ENCODE measurements at regions not wholly inside any gene's neighbourhood (a gene's known extent, or its start where the extent isn't known, plus 50 kb on each side); places are given as distances from the start of the nearest gene placed in this dataset.
A peak's percentile ranks its signal among the peaks of the same experiment; 100 is the strongest.

GRCh38 chr2:176985871-176986270 is 226.7 kb upstream of the HNRNPA3 start:
- Histone ChIP-seq H3K4me3 (ENCODE audit: low read length in 3 of 3) (no peak overlapping the region), H3K27ac (ENCODE audit: low read depth in 2 of 2, low read length in 2 of 2) (no peak overlapping the region), H3K36me3 (ENCODE audit: control insufficient read depth in 2 of 3, insufficient read depth in 3 of 3, low read length in 3 of 3) (no peaks in the 10 kb centered on the region), H3K9ac (ENCODE audit: low read length in 3 of 3) (no peak overlapping the region), H3K4me1 (ENCODE audit: control insufficient read depth in 2 of 3, insufficient read depth in 2 of 3, low read depth in 1 of 3, low read length in 3 of 3) (no peaks in the 10 kb centered on the region), H3K27me3 (ENCODE audit: control insufficient read depth, insufficient read depth, low read length) (no peaks in the 10 kb centered on the region), H3K9me3 (ENCODE audit: control insufficient read depth in 2 of 3, insufficient read depth in 1 of 3, low read length in 3 of 3) (no peaks in the 10 kb centered on the region)
- DNase-seq (no peak), FAIRE-seq (no peak)
- no peak for TF ChIP-seq CTCF (IDR thresholded peaks at IDR 0.05; ENCODE audit: borderline replicate concordance, extremely low read depth, insufficient read depth)
- intact Hi-C loops (cut with DNase I) = no loop called here

GRCh38 chr2:176986487-176986886 is 226.1 kb upstream of the HNRNPA3 start:
- no peak overlapping the region for H3K4me3 ChIP-seq (ENCODE audit: low read length in 3 of 3)
- no peaks in the 10 kb centered on the region for H3K4me1 ChIP-seq (ENCODE audit: control insufficient read depth in 2 of 3, insufficient read depth in 2 of 3, low read depth in 1 of 3, low read length in 3 of 3)
- DNase-seq (no peak), FAIRE-seq (no peak)
- H3K27ac ChIP-seq (ENCODE audit: low read depth in 2 of 2, low read length in 2 of 2) = no peak overlapping the region
- TF ChIP-seq CTCF (IDR thresholded peaks at IDR 0.05; ENCODE audit: borderline replicate concordance, extremely low read depth, insufficient read depth) = no peak
- intact Hi-C loops (cut with DNase I) = no loop called here
- no peaks in the 10 kb centered on the region for H3K9me3 ChIP-seq (ENCODE audit: control insufficient read depth in 2 of 3, insufficient read depth in 1 of 3, low read length in 3 of 3)
- no peak overlapping the region for H3K9ac ChIP-seq (ENCODE audit: low read length in 3 of 3)
- H3K36me3 ChIP-seq (ENCODE audit: control insufficient read depth in 2 of 3, insufficient read depth in 3 of 3, low read length in 3 of 3) = no peaks in the 10 kb centered on the region
- H3K27me3 ChIP-seq (ENCODE audit: control insufficient read depth, insufficient read depth, low read length) = no peaks in the 10 kb centered on the region

GRCh38 chr2:176991411-176991810 is 221.2 kb upstream of the HNRNPA3 start:
- Histone ChIP-seq H3K9ac (ENCODE audit: low read length in 3 of 3) (no peak overlapping the region), H3K9me3 (ENCODE audit: control insufficient read depth in 2 of 3, insufficient read depth in 1 of 3, low read length in 3 of 3) (no peaks in the 10 kb centered on the region), H3K4me1 (ENCODE audit: control insufficient read depth in 2 of 3, insufficient read depth in 2 of 3, low read depth in 1 of 3, low read length in 3 of 3) (no peaks in the 10 kb centered on the region), H3K36me3 (ENCODE audit: control insufficient read depth in 2 of 3, insufficient read depth in 3 of 3, low read length in 3 of 3) (no peaks in the 10 kb centered on the region), H3K27ac (ENCODE audit: low read depth in 2 of 2, low read length in 2 of 2) (no peak overlapping the region), H3K27me3 (ENCODE audit: control insufficient read depth, insufficient read depth, low read length) (no peaks in the 10 kb centered on the region), H3K4me3 (ENCODE audit: low read length in 3 of 3) (no peak overlapping the region)
- intact Hi-C loops (cut with DNase I) = no loop called here
- DNase-seq = no peak
- TF ChIP-seq CTCF (IDR thresholded peaks at IDR 0.05; ENCODE audit: borderline replicate concordance, extremely low read depth, insufficient read depth) = no peak
- no peak for FAIRE-seq

DNA sequence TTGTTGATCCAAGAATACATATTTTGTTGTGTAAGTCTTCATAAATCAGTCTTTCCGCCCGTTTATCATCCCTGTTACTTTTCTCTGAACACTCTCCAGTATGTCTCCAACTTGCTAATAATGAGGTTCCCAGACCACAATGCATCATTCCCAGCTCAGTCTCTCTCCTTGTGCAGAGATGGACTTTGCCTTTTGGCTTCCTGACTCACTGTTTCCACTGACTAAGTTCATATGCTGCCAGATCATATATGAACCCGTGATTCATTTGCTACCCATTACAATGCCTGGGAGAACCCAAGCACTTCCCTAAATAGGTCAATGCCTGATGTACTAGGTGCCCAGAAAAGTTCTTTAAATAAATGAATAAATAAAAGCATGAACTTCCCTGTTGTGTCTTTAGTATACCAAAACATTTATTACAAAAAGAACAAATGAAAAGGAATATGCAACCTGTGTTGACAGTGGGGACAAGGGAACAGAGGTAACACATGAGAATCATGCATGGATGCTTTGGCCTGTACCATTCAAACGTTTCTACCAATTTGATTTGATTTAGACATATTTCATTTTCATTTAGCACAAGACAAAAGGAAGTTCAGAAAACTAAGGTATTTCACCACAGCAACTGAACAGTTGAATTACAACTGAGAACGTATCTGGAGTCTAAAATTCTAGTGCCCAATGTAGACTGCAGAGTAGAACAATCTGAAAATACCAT is 215.4 kb upstream of the HNRNPA3 start:
- DNase-seq (peak in 1 of 5 donors; percentile 48), FAIRE-seq (no peak)
- H3K4me1 ChIP-seq (ENCODE audit: control insufficient read depth in 2 of 3, insufficient read depth in 2 of 3, low read depth in 1 of 3, low read length in 3 of 3) = no peaks in the 10 kb centered on the region
- no peak overlapping the region for H3K27ac ChIP-seq (ENCODE audit: low read depth in 2 of 2, low read length in 2 of 2)
- no peaks in the 10 kb centered on the region for H3K27me3 ChIP-seq (ENCODE audit: control insufficient read depth, insufficient read depth, low read length)
- H3K9ac ChIP-seq (ENCODE audit: low read length in 3 of 3) = no peak overlapping the region
- intact Hi-C loops (cut with DNase I) = no loop called here
- no peak for TF ChIP-seq CTCF (IDR thresholded peaks at IDR 0.05; ENCODE audit: borderline replicate concordance, extremely low read depth, insufficient read depth)
- no peak overlapping the region for H3K4me3 ChIP-seq (ENCODE audit: low read length in 3 of 3)
- H3K36me3 ChIP-seq (ENCODE audit: control insufficient read depth in 2 of 3, insufficient read depth in 3 of 3, low read length in 3 of 3) = no peaks in the 10 kb centered on the region
- H3K9me3 ChIP-seq (ENCODE audit: control insufficient read depth in 2 of 3, insufficient read depth in 1 of 3, low read length in 3 of 3) = no peaks in the 10 kb centered on the region
